ENCODE measurements at regions not wholly inside any gene's neighbourhood (a gene's known extent, or its start where the extent isn't known, plus 50 kb on each side); places are given as distances from the start of the nearest gene placed in this dataset.

- Histone ChIP-seq H2BK12ac (ENCODE audit: low read length) (no peak overlapping the region), H3K27me3 (ENCODE audit: insufficient read depth, low read length) (no peaks in the 10 kb centered on the region), H3K79me1 (ENCODE audit: low read length) (no peaks in the 10 kb centered on the region), H4K8ac (ENCODE audit: low read depth, low read length) (no peak overlapping the region), H4K12ac (ENCODE audit: low read depth, low read length) (no peak overlapping the region), H4K91ac (ENCODE audit: low read depth, low read length) (no peak overlapping the region), H3K18ac (ENCODE audit: low read length) (no peak overlapping the region), H3K9me3 (ENCODE audit: insufficient read depth, low read depth, low read length) (no peaks in the 10 kb centered on the region), H3K4me1 (ENCODE audit: control insufficient read depth in 1 of 2, insufficient read depth in 2 of 2, low read length in 2 of 2) (no peaks in the 10 kb centered on the region), H2AK5ac (ENCODE audit: low read length) (no peak overlapping the region), H3K36me3 (ENCODE audit: control insufficient read depth in 1 of 2, insufficient read depth in 2 of 2, low read length in 2 of 2) (no peaks in the 10 kb centered on the region), H3K4me2 (ENCODE audit: low read length) (no peak overlapping the region), H3K14ac (ENCODE audit: low read length) (no peak overlapping the region), H3K27ac (ENCODE audit: low read depth, low read length) (no peak overlapping the region), H2AFZ (ENCODE audit: insufficient read depth, low read length, poor library complexity) (no peak overlapping the region), H2BK120ac (ENCODE audit: insufficient read depth, low read length, poor library complexity) (no peak overlapping the region), H3K4me3 (ENCODE audit: low read depth, low read length) (no peak overlapping the region), H3K4ac (ENCODE audit: low read depth, low read length) (no peak overlapping the region), H3K23ac (ENCODE audit: low read length) (no peak overlapping the region), H3K9ac (ENCODE audit: low read length) (no peak overlapping the region), H3K79me2 (ENCODE audit: control insufficient read depth, insufficient read depth, low read length, poor library complexity) (no peaks in the 10 kb centered on the region), H2BK5ac (ENCODE audit: low read depth, low read length, poor library complexity) (no peak overlapping the region)
- no peak for DNase-seq
- no CpG with 5 or more reads among the region's 4 CpGs for WGBS (ENCODE audit: extremely low coverage, insufficient coverage, insufficient read length)
Measured at GRCh38 chr18:30765247-30765646, 277.3 kb downstream of the DSC3 start.

- Histone ChIP-seq H2BK12ac (ENCODE audit: low read length) (no peak overlapping the region), H3K4me1 (ENCODE audit: control insufficient read depth in 1 of 2, insufficient read depth in 2 of 2, low read length in 2 of 2) (no peaks in the 10 kb centered on the region), H2BK120ac (ENCODE audit: insufficient read depth, low read length, poor library complexity) (no peak overlapping the region), H3K79me1 (ENCODE audit: low read length) (no peaks in the 10 kb centered on the region), H2AK5ac (ENCODE audit: low read length) (no peak overlapping the region), H3K4me3 (ENCODE audit: low read depth, low read length) (no peak overlapping the region), H2AFZ (ENCODE audit: insufficient read depth, low read length, poor library complexity) (no peak overlapping the region), H3K18ac (ENCODE audit: low read length) (no peak overlapping the region), H3K9ac (ENCODE audit: low read length) (no peak overlapping the region), H3K27me3 (ENCODE audit: insufficient read depth, low read length) (no peaks in the 10 kb centered on the region), H3K14ac (ENCODE audit: low read length) (no peak overlapping the region), H2BK5ac (ENCODE audit: low read depth, low read length, poor library complexity) (no peak overlapping the region), H4K91ac (ENCODE audit: low read depth, low read length) (no peak overlapping the region), H3K23ac (ENCODE audit: low read length) (no peak overlapping the region), H3K27ac (ENCODE audit: low read depth, low read length) (no peak overlapping the region), H3K36me3 (ENCODE audit: control insufficient read depth in 1 of 2, insufficient read depth in 2 of 2, low read length in 2 of 2) (no peaks in the 10 kb centered on the region), H4K12ac (ENCODE audit: low read depth, low read length) (no peak overlapping the region), H3K79me2 (ENCODE audit: control insufficient read depth, insufficient read depth, low read length, poor library complexity) (no peaks in the 10 kb centered on the region), H3K9me3 (ENCODE audit: insufficient read depth, low read depth, low read length) (no peaks in the 10 kb centered on the region), H4K8ac (ENCODE audit: low read depth, low read length) (no peak overlapping the region), H3K4ac (ENCODE audit: low read depth, low read length) (no peak overlapping the region), H3K4me2 (ENCODE audit: low read length) (no peak overlapping the region)
- DNase-seq, result no peak
- no CpG with 5 or more reads among the region's 3 CpGs for WGBS (ENCODE audit: extremely low coverage, insufficient coverage, insufficient read length)
Measured at GRCh38 chr18:30763902-30764350, 278.6 kb downstream of the DSC3 start.

GRCh38 chr18:30754846-30755245 lies 287.7 kb downstream of the DSC3 start:
- no peak for DNase-seq
- H3K9me3 ChIP-seq (ENCODE audit: insufficient read depth, low read depth, low read length), result no peaks in the 10 kb centered on the region

GRCh38 chr18:30748541-30748940 lies 294.0 kb downstream of the DSC3 start:
- no CpG with 5 or more reads among the region's 5 CpGs for WGBS (ENCODE audit: extremely low coverage, insufficient coverage, insufficient read length)
- no peak overlapping the region for H2AFZ ChIP-seq (ENCODE audit: insufficient read depth, low read length, poor library complexity)
- H3K4me2 ChIP-seq (ENCODE audit: low read length), result no peak overlapping the region

More at GRCh38 chr18:30754846-30755245, 287.7 kb downstream of the DSC3 start:
- H4K91ac ChIP-seq (ENCODE audit: low read depth, low read length), result no peak overlapping the region
- H3K79me2 ChIP-seq (ENCODE audit: control insufficient read depth, insufficient read depth, low read length, poor library complexity), result no peaks in the 10 kb centered on the region
- no peak overlapping the region for H2BK5ac ChIP-seq (ENCODE audit: low read depth, low read length, poor library complexity)
- H3K4me3 ChIP-seq (ENCODE audit: low read depth, low read length), result no peak overlapping the region
- no peaks in the 10 kb centered on the region for H3K4me1 ChIP-seq (ENCODE audit: control insufficient read depth in 1 of 2, insufficient read depth in 2 of 2, low read length in 2 of 2)
- H3K23ac ChIP-seq (ENCODE audit: low read length), result no peak overlapping the region
- no peaks in the 10 kb centered on the region for H3K27me3 ChIP-seq (ENCODE audit: insufficient read depth, low read length)
- no peak overlapping the region for H3K14ac ChIP-seq (ENCODE audit: low read length)
- no peak overlapping the region for H4K12ac ChIP-seq (ENCODE audit: low read depth, low read length)
- no peak overlapping the region for H3K4me2 ChIP-seq (ENCODE audit: low read length)
- H4K8ac ChIP-seq (ENCODE audit: low read depth, low read length), result no peak overlapping the region
- no peak overlapping the region for H3K18ac ChIP-seq (ENCODE audit: low read length)
- H3K36me3 ChIP-seq (ENCODE audit: control insufficient read depth in 1 of 2, insufficient read depth in 2 of 2, low read length in 2 of 2), result no peaks in the 10 kb centered on the region
- no peak overlapping the region for H3K27ac ChIP-seq (ENCODE audit: low read depth, low read length)
- no peaks in the 10 kb centered on the region for H3K79me1 ChIP-seq (ENCODE audit: low read length)
- H3K4ac ChIP-seq (ENCODE audit: low read depth, low read length), result no peak overlapping the region
- H2AK5ac ChIP-seq (ENCODE audit: low read length), result no peak overlapping the region
- H3K9ac ChIP-seq (ENCODE audit: low read length), result no peak overlapping the region
- H2BK12ac ChIP-seq (ENCODE audit: low read length), result no peak overlapping the region
- H2AFZ ChIP-seq (ENCODE audit: insufficient read depth, low read length, poor library complexity), result no peak overlapping the region
- no peak overlapping the region for H2BK120ac ChIP-seq (ENCODE audit: insufficient read depth, low read length, poor library complexity)

More at GRCh38 chr18:30748541-30748940, 294.0 kb downstream of the DSC3 start:
- H3K4ac ChIP-seq (ENCODE audit: low read depth, low read length), result no peak overlapping the region
- H4K8ac ChIP-seq (ENCODE audit: low read depth, low read length), result no peak overlapping the region
- no peaks in the 10 kb centered on the region for H3K4me1 ChIP-seq (ENCODE audit: control insufficient read depth in 1 of 2, insufficient read depth in 2 of 2, low read length in 2 of 2)
- H2AK5ac ChIP-seq (ENCODE audit: low read length), result no peak overlapping the region
- H4K91ac ChIP-seq (ENCODE audit: low read depth, low read length), result no peak overlapping the region
- no peak overlapping the region for H3K18ac ChIP-seq (ENCODE audit: low read length)
- H3K4me3 ChIP-seq (ENCODE audit: low read depth, low read length), result no peak overlapping the region
- no peak overlapping the region for H3K14ac ChIP-seq (ENCODE audit: low read length)
- H2BK120ac ChIP-seq (ENCODE audit: insufficient read depth, low read length, poor library complexity), result no peak overlapping the region
- no peaks in the 10 kb centered on the region for H3K9me3 ChIP-seq (ENCODE audit: insufficient read depth, low read depth, low read length)
- no peaks in the 10 kb centered on the region for H3K79me2 ChIP-seq (ENCODE audit: control insufficient read depth, insufficient read depth, low read length, poor library complexity)
- H4K12ac ChIP-seq (ENCODE audit: low read depth, low read length), result no peak overlapping the region
- no peak overlapping the region for H3K23ac ChIP-seq (ENCODE audit: low read length)
- no peaks in the 10 kb centered on the region for H3K27me3 ChIP-seq (ENCODE audit: insufficient read depth, low read length)
- DNase-seq, result no peak
- no peaks in the 10 kb centered on the region for H3K79me1 ChIP-seq (ENCODE audit: low read length)
- no peak overlapping the region for H3K27ac ChIP-seq (ENCODE audit: low read depth, low read length)
- H3K36me3 ChIP-seq (ENCODE audit: control insufficient read depth in 1 of 2, insufficient read depth in 2 of 2, low read length in 2 of 2), result no peaks in the 10 kb centered on the region
- no peak overlapping the region for H3K9ac ChIP-seq (ENCODE audit: low read length)
- H2BK5ac ChIP-seq (ENCODE audit: low read depth, low read length, poor library complexity), result no peak overlapping the region
- H2BK12ac ChIP-seq (ENCODE audit: low read length), result no peak overlapping the region
